ENCODE measurements at regions not wholly inside any gene's neighbourhood (a gene's known extent, or its start where the extent isn't known, plus 50 kb on each side); places are given as distances from the start of the nearest gene placed in this dataset.

DNA sequence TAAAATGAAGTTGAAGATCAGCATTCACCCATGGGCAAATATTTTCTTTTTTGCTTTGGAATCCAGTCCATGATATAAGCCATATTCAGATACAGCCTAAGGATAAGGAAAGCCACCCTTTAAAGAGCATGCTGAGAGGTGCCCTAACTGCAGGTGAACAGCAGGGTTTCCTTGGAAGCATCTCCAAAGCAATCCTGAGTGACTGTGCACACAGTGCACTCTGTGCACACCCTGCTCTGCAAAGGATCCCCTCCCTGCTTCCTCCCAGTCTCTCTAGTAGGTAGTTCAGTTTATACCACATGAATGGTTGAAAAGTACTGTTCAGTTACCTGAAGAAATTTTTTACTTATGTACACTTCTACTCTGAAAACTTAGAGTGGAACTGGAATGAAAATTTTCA, 491.4 kb downstream of the RASEF start:
- H3F3A ChIP-seq (ENCODE audit: control insufficient read depth, insufficient read depth) = no peaks in the 10 kb centered on the region

DNA sequence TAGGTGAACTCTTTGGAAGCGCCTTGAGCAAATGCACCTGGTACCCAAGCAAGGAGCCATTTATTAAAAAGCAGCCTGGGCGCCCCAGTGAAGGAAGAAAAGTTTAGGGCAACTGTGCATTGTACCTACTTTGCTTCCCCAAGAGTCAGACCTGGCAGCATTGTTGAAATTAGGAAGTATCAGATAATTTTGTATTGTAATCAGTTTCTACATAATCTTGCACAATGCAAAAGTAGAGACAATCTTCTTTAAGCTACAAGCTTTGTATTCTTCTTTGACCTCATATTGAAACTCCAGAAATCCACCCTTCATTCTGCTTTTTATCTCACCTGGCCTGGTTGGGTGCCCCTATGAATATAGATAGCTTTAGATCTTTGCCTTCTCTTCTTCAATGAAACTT, 490.8 kb downstream of the RASEF start:
- no peaks in the 10 kb centered on the region for H3K36me3 ChIP-seq (ENCODE audit: control insufficient read depth, low read length)
- H3K4me2 ChIP-seq (ENCODE audit: low read length) = no peak overlapping the region
- H3K27me3 ChIP-seq (ENCODE audit: control insufficient read depth, low read length) = no peaks in the 10 kb centered on the region
- H4K20me1 ChIP-seq (ENCODE audit: control insufficient read depth, insufficient read depth, low read depth, low read length) = no peaks in the 10 kb centered on the region
- H3K4me1 ChIP-seq (ENCODE audit: control insufficient read depth, low read length) = no peaks in the 10 kb centered on the region
- no peak overlapping the region for H3K4me3 ChIP-seq (ENCODE audit: low read length)
- no peaks in the 10 kb centered on the region for H3K9me2 ChIP-seq (replicated peaks; ENCODE audit: control insufficient read depth, low read length)
- H3F3A ChIP-seq (ENCODE audit: control insufficient read depth, insufficient read depth) = no peaks in the 10 kb centered on the region
- no peaks in the 10 kb centered on the region for H3K79me2 ChIP-seq (ENCODE audit: control insufficient read depth, low read length)
- TF ChIP-seq EZH2phosphoT487 (IDR thresholded peaks at IDR 0.05; ENCODE audit: borderline replicate concordance, low read length) (no peak), CTCF (IDR thresholded peaks at IDR 0.05; ENCODE audit: low read depth, low read length, poor library complexity, severe bottlenecking) (no peak)
- H3K27ac ChIP-seq (ENCODE audit: low read depth, low read length) = no peak overlapping the region
- H3K9me3 ChIP-seq (ENCODE audit: control insufficient read depth, insufficient read depth, low read length) = no peaks in the 10 kb centered on the region

More for the DNA sequence above, 491.4 kb downstream of the RASEF start:
- no peaks in the 10 kb centered on the region for H3K9me2 ChIP-seq (replicated peaks; ENCODE audit: control insufficient read depth, low read length)
- H3K27me3 ChIP-seq (ENCODE audit: control insufficient read depth, low read length) = no peaks in the 10 kb centered on the region
- no peaks in the 10 kb centered on the region for H3K9me3 ChIP-seq (ENCODE audit: control insufficient read depth, insufficient read depth, low read length)
- no peaks in the 10 kb centered on the region for H3K79me2 ChIP-seq (ENCODE audit: control insufficient read depth, low read length)
- H3K36me3 ChIP-seq (ENCODE audit: control insufficient read depth, low read length) = no peaks in the 10 kb centered on the region
- H3K27ac ChIP-seq (ENCODE audit: low read depth, low read length) = no peak overlapping the region
- H4K20me1 ChIP-seq (ENCODE audit: control insufficient read depth, insufficient read depth, low read depth, low read length) = no peaks in the 10 kb centered on the region
- no peak overlapping the region for H3K4me2 ChIP-seq (ENCODE audit: low read length)
- H3K4me1 ChIP-seq (ENCODE audit: control insufficient read depth, low read length) = no peaks in the 10 kb centered on the region
- H3K4me3 ChIP-seq (ENCODE audit: low read length) = no peak overlapping the region
- no peak for TF ChIP-seq EZH2phosphoT487 (IDR thresholded peaks at IDR 0.05; ENCODE audit: borderline replicate concordance, low read length)
- TF ChIP-seq CTCF (IDR thresholded peaks at IDR 0.05; ENCODE audit: low read depth, low read length, poor library complexity, severe bottlenecking) = no peak

- TF ChIP-seq EZH2phosphoT487 (IDR thresholded peaks at IDR 0.05; ENCODE audit: borderline replicate concordance, low read length) = no peak
- TF ChIP-seq CTCF (IDR thresholded peaks at IDR 0.05; ENCODE audit: low read depth, low read length, poor library complexity, severe bottlenecking) = no peak
- H3K9me3 ChIP-seq (ENCODE audit: control insufficient read depth, insufficient read depth, low read length) = no peaks in the 10 kb centered on the region
- no peaks in the 10 kb centered on the region for H3K79me2 ChIP-seq (ENCODE audit: control insufficient read depth, low read length)
Observed at GRCh38 chr9:82574911-82575310, 488.0 kb downstream of the RASEF start.

DNA sequence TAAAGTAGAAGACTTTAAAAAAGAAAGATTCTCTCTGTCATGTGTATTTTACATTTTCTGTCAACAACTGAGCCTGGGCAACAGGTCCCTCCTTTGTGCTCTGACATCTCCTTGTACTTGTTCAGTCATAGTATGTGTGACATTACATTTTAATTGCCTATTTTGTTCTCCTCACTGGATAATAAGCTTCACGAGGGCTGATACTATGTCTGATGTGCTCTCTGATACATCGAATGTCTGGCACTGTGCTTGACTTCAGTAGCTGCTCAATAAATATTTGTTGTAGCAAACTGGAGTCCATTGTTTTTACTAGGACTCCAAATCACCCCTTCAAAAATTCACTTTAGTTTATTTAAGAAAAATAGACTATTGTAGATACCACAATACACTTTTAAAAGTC, 482.0 kb downstream of the RASEF start:
- Histone ChIP-seq H3K79me2 (ENCODE audit: control insufficient read depth, low read length) (no peaks in the 10 kb centered on the region), H3F3A (ENCODE audit: control insufficient read depth, insufficient read depth) (no peaks in the 10 kb centered on the region), H3K27ac (ENCODE audit: low read depth, low read length) (no peak overlapping the region), H3K36me3 (ENCODE audit: control insufficient read depth, low read length) (no peaks in the 10 kb centered on the region), H3K27me3 (ENCODE audit: control insufficient read depth, low read length) (no peaks in the 10 kb centered on the region), H3K9me2 (replicated peaks; ENCODE audit: control insufficient read depth, low read length) (no peaks in the 10 kb centered on the region), H3K4me2 (ENCODE audit: low read length) (no peak overlapping the region), H3K4me1 (ENCODE audit: control insufficient read depth, low read length) (no peaks in the 10 kb centered on the region), H4K20me1 (ENCODE audit: control insufficient read depth, insufficient read depth, low read depth, low read length) (no peaks in the 10 kb centered on the region), H3K4me3 (ENCODE audit: low read length) (no peak overlapping the region), H3K9me3 (ENCODE audit: control insufficient read depth, insufficient read depth, low read length) (no peaks in the 10 kb centered on the region)
- TF ChIP-seq CTCF (IDR thresholded peaks at IDR 0.05; ENCODE audit: low read depth, low read length, poor library complexity, severe bottlenecking) = no peak
- TF ChIP-seq EZH2phosphoT487 (IDR thresholded peaks at IDR 0.05; ENCODE audit: borderline replicate concordance, low read length) = no peak

More at GRCh38 chr9:82574911-82575310, 488.0 kb downstream of the RASEF start:
- no peaks in the 10 kb centered on the region for H3K36me3 ChIP-seq (ENCODE audit: control insufficient read depth, low read length)
- no peaks in the 10 kb centered on the region for H3K4me1 ChIP-seq (ENCODE audit: control insufficient read depth, low read length)
- H3K4me2 ChIP-seq (ENCODE audit: low read length) = no peak overlapping the region
- H3K9me2 ChIP-seq (replicated peaks; ENCODE audit: control insufficient read depth, low read length) = no peaks in the 10 kb centered on the region
- no peak overlapping the region for H3K4me3 ChIP-seq (ENCODE audit: low read length)
- H3K27ac ChIP-seq (ENCODE audit: low read depth, low read length) = no peak overlapping the region
- no peaks in the 10 kb centered on the region for H4K20me1 ChIP-seq (ENCODE audit: control insufficient read depth, insufficient read depth, low read depth, low read length)
- H3F3A ChIP-seq (ENCODE audit: control insufficient read depth, insufficient read depth) = no peaks in the 10 kb centered on the region
- H3K27me3 ChIP-seq (ENCODE audit: control insufficient read depth, low read length) = no peaks in the 10 kb centered on the region

Measured in DOHH2 (cell line).